A549 (cell line): ENCODE measurements at regions not wholly inside any gene's neighbourhood (a gene's known extent, or its start where the extent isn't known, plus 50 kb on each side); places are given as distances from the start of the nearest gene placed in this dataset.

ENCODE experiments used
- BCL3 ChIP-seq: fragments of >200 bp; sonication (Bioruptor Twin); formaldehyde crosslinking; IDR thresholded peaks from 3 replicates; pipeline ENCODE4 v1.6.1; 2016
- CBX8 ChIP-seq: fragments of 200-600 bp; sonication (generic); IDR thresholded peaks from 2 replicates; pipeline ENCODE4 v1.6.1; 2016
- CEBPB ChIP-seq, 2 experiments: fragments of >200 bp in 1 of 2; sonication (Bioruptor Twin) in 1 of 2; formaldehyde crosslinking in 1 of 2; IDR thresholded peaks; 2 replicates each; pipeline ENCODE4 v1.6.1; 2012 to 2016
- MAFK ChIP-seq: fragments of 450-650 bp; IDR thresholded peaks from 2 replicates; pipeline ENCODE4 v1.6.1; 2014; ENCODE audit not compliant: partially characterized antibody
- POLR2A ChIP-seq: IDR thresholded peaks from 2 replicates; pipeline ENCODE4 v1.6.1; 2012; ENCODE audit warnings: mild to moderate bottlenecking, low read length
- POLR2AphosphoS2 ChIP-seq: conservative IDR thresholded peaks from 2 replicates; pipeline ENCODE4 v1.6.1; 2012; ENCODE audit warnings: low read length, improper control_type of control experiment, inconsistent platforms
- TF ChIP-seq, protein P1 (sequence below): fragments of >200 bp; sonication (Bioruptor Twin); formaldehyde crosslinking; IDR thresholded peaks from 3 replicates; pipeline ENCODE4 v1.5.1; 2016

- TF ChIP-seq CBX8 (no peak), POLR2AphosphoS2 (no peak), BCL3 (no peak), MAFK (no peak), CEBPB (IDR thresholded peaks at IDR 0.05) (no peak), POLR2A (no peak)
- TF ChIP-seq, protein P1, sequence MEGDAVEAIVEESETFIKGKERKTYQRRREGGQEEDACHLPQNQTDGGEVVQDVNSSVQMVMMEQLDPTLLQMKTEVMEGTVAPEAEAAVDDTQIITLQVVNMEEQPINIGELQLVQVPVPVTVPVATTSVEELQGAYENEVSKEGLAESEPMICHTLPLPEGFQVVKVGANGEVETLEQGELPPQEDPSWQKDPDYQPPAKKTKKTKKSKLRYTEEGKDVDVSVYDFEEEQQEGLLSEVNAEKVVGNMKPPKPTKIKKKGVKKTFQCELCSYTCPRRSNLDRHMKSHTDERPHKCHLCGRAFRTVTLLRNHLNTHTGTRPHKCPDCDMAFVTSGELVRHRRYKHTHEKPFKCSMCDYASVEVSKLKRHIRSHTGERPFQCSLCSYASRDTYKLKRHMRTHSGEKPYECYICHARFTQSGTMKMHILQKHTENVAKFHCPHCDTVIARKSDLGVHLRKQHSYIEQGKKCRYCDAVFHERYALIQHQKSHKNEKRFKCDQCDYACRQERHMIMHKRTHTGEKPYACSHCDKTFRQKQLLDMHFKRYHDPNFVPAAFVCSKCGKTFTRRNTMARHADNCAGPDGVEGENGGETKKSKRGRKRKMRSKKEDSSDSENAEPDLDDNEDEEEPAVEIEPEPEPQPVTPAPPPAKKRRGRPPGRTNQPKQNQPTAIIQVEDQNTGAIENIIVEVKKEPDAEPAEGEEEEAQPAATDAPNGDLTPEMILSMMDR, result no peak
Measured at GRCh38 chr11:95706974-95707387, 82.6 kb downstream of the FAM76B start.
